HEK293T (cell line): ENCODE measurements at regions not wholly inside any gene's neighbourhood (a gene's known extent, or its start where the extent isn't known, plus 50 kb on each side); places are given as distances from the start of the nearest gene placed in this dataset.

ENCODE experiments used
- ELF4 ChIP-seq: fragments of 450-650 bp; IDR thresholded peaks from 2 replicates; pipeline ENCODE4 v1.6.1; 2017; ENCODE audit warnings: antibody characterized with exemption
- FOXA1 ChIP-seq: fragments of 450-650 bp; IDR thresholded peaks from 2 replicates; pipeline ENCODE4 v1.6.1; 2016; ENCODE audit warnings: mild to moderate bottlenecking
- HDGF ChIP-seq: fragments of 450-650 bp; IDR thresholded peaks from 2 replicates; pipeline ENCODE4 v1.6.1; 2017; ENCODE audit warnings: antibody characterized with exemption, borderline replicate concordance
- LEF1 ChIP-seq: fragments of 450-650 bp; IDR thresholded peaks from 2 replicates; pipeline ENCODE4 v1.6.1; 2017; ENCODE audit warnings: mild to moderate bottlenecking, borderline replicate concordance
- TARDBP ChIP-seq: fragments of 450-650 bp; IDR thresholded peaks from 2 replicates; pipeline ENCODE4 v1.6.1; 2016

DNA sequence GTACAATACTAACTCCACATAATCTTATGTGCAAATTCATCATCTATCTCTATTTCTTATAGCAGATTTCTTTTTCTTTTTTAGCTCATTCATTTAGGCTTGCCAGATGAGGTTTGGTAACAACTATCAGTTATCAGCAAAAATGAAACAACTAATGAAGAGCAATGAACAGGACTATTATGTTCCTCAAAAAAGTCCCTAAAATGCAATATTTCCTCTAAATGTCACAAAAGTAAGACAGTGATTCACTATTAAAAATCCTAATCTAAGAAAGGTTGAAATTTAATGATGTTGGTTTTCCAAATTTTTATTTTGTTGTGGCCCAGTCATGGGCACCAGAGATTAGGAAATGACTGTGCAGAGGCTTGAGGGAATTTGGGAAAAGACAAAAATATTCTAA is 135.3 kb downstream of the PPIAL4G start:
- no peak for TF ChIP-seq TARDBP
- TF ChIP-seq LEF1, result no peak
- no peak for TF ChIP-seq ELF4
- no peak for TF ChIP-seq FOXA1
- TF ChIP-seq HDGF, result no peak
